ENCODE measurements at regions not wholly inside any gene's neighbourhood (a gene's known extent, or its start where the extent isn't known, plus 50 kb on each side); places are given as distances from the start of the nearest gene placed in this dataset.

DNA sequence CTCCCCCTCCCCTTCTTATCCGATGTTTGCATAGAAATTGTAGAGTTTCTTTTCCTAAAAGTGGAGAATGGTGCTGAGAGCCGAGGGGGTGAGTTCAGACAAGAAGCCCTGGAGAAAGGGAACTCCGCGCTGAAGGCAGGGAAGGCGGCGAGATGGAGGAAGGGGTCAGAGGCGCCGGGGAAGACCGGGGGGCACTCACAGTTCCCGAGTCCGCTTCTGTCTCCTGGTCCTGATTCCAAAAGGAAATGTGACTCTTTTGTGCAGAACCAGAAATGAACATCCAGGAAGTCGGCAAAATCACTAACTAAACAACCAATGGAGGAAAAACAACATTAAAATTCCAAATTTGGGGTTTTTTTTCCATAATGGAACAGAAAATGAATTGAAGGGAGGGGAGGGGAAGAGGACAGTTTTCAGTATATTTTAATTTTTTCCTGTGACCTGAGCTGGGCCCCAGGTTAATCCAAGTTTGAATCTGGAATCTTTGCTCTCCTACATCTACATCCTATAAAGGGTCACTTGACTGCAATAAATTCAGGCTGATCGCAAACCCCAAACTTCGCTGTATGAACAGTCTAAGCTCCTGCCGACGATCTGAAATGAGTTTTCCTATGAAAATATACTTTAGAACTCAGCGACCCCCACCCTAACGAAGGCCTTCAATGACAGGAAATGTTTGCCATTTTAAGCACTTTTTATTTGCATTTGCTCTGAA, 252.3 kb downstream of the C16orf95 start:
- Histone ChIP-seq H3K36me3 (ENCODE audit: control insufficient read depth, insufficient read depth, low read length) (no peaks in the 10 kb centered on the region), H3K4me3 (replicated peaks; ENCODE audit: low read depth, low read length) (no peak overlapping the region), H3K27me3 (replicated peaks; ENCODE audit: control insufficient read depth, insufficient read depth, low read length) (no peaks in the 10 kb centered on the region)
- DNase-seq (ENCODE audit: extremely low read depth, insufficient read length): no peak
- no peak for TF ChIP-seq CTCF (IDR thresholded peaks at IDR 0.05; ENCODE audit: insufficient read depth, low read length, poor library complexity, severe bottlenecking)

DNA sequence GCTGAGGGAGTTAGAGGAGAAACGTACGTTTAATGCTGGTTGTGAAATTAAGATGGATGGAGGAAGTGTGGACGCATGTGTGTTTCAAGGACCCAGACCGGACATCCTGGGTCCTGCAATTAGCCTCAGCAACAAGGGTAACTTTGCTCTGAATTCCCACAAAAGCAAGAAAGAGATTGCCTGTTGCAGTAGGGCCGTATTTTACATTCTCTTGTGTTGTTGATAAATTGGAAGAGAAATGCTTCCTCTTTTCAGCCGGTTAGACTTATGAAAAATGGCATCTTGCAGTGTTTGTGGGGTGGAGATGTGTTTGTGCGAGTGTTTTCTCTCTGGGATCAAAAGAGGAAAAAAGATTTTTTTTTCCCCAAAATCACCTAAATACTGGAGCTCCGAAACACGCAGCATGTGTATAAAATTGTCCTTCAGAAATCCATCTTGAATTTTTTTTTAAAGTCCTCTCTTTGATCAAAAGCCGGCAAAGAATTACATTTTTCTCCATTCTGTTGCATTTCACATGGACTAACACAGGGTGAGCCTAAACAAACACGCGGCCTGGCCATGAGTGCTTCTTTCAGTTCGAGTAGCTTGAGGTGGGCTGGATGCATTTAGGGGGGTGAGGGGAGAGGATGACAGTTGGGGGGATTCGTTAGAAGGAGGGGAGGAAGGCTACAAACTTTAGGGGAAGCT, 251.6 kb downstream of the C16orf95 start:
- no peaks in the 10 kb centered on the region; the same call in 1 of the 2 replicates for H3K27me3 ChIP-seq (replicated peaks; ENCODE audit: control insufficient read depth, insufficient read depth, low read length)
- no peak overlapping the region for H3K4me3 ChIP-seq (replicated peaks; ENCODE audit: low read depth, low read length)
- DNase-seq (ENCODE audit: extremely low read depth, insufficient read length): no peak
- no peaks in the 10 kb centered on the region for H3K36me3 ChIP-seq (ENCODE audit: control insufficient read depth, insufficient read depth, low read length)
- no peak for TF ChIP-seq CTCF (IDR thresholded peaks at IDR 0.05; ENCODE audit: insufficient read depth, low read length, poor library complexity, severe bottlenecking)

- Histone ChIP-seq H3K4me3 (replicated peaks; ENCODE audit: low read depth, low read length) (no peak overlapping the region), H3K27me3 (replicated peaks; ENCODE audit: control insufficient read depth, insufficient read depth, low read length) (no peaks in the 10 kb centered on the region; the same call in 1 of the 2 replicates), H3K36me3 (ENCODE audit: control insufficient read depth, insufficient read depth, low read length) (no peaks in the 10 kb centered on the region)
- no peak for DNase-seq (ENCODE audit: extremely low read depth, insufficient read length)
- TF ChIP-seq CTCF (IDR thresholded peaks at IDR 0.05; ENCODE audit: insufficient read depth, low read length, poor library complexity, severe bottlenecking): no peak
Measured at GRCh38 chr16:87066133-87067002, 250.8 kb downstream of the C16orf95 start.

GRCh38 chr16:87067003-87067556, 250.1 kb downstream of the C16orf95 start:
- Histone ChIP-seq H3K4me3 (replicated peaks; ENCODE audit: low read depth, low read length) (no peak overlapping the region), H3K36me3 (ENCODE audit: control insufficient read depth, insufficient read depth, low read length) (no peaks in the 10 kb centered on the region), H3K27me3 (replicated peaks; ENCODE audit: control insufficient read depth, insufficient read depth, low read length) (no peaks in the 10 kb centered on the region; the same call in 1 of the 2 replicates)
- TF ChIP-seq CTCF (IDR thresholded peaks at IDR 0.05; ENCODE audit: insufficient read depth, low read length, poor library complexity, severe bottlenecking): no peak
- DNase-seq (ENCODE audit: extremely low read depth, insufficient read length): no peak

GRCh38 chr16:87067836-87068761, 249.1 kb downstream of the C16orf95 start:
- no peak for TF ChIP-seq CTCF (IDR thresholded peaks at IDR 0.05; ENCODE audit: insufficient read depth, low read length, poor library complexity, severe bottlenecking)
- no peak overlapping the region for H3K4me3 ChIP-seq (replicated peaks; ENCODE audit: low read depth, low read length)
- no peaks in the 10 kb centered on the region; the same call in 1 of the 2 replicates for H3K27me3 ChIP-seq (replicated peaks; ENCODE audit: control insufficient read depth, insufficient read depth, low read length)
- no peaks in the 10 kb centered on the region for H3K36me3 ChIP-seq (ENCODE audit: control insufficient read depth, insufficient read depth, low read length)
- no peak for DNase-seq (ENCODE audit: extremely low read depth, insufficient read length)

All from GM06990 (cell line).